Ovary (tissue), 3 donors: ENCODE measurements at regions not wholly inside any gene's neighbourhood (a gene's known extent, or its start where the extent isn't known, plus 50 kb on each side); places are given as distances from the start of the nearest gene placed in this dataset.

Experiments used
- EP300 ChIP-seq: sonication (generic); formaldehyde crosslinking; IDR thresholded peaks from one replicate; pipeline ENCODE4 v1.6.1; 2017; ENCODE audit warnings: antibody characterized with exemption
- TF ChIP-seq, protein P1 (sequence below), 3 donors: fragments of 450-650 bp in 2 of 3; fragments of 200-600 bp in 1 of 3; IDR thresholded peaks; one replicate each; pipeline versions ENCODE4 v1.5.1 to v1.8.0; 2016 to 2022; ENCODE audit warnings: antibody characterized with exemption in 3 of 3, mild to moderate bottlenecking in 1 of 3
- donor health status: DM: no; HTN: no; CAD: no.

DNA sequence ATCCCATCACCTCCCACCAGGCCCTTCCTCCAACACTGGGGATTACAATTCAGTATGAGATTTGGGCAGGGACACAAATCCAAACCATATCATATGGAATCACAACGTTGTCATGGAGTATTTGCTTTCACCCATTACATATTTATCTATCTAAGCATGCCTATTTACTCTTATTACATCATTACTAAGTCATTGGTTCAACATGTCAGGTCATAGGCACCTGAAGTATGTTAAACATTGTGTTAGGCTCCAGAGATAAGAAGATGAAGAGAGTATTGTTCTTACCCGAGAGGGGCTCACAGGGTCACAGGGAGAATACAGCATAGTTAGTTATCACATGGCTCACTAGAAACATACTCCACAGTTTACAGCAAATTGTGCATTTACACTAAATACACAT is 150.5 kb downstream of the TMEM161B start:
- TF ChIP-seq, protein P1, sequence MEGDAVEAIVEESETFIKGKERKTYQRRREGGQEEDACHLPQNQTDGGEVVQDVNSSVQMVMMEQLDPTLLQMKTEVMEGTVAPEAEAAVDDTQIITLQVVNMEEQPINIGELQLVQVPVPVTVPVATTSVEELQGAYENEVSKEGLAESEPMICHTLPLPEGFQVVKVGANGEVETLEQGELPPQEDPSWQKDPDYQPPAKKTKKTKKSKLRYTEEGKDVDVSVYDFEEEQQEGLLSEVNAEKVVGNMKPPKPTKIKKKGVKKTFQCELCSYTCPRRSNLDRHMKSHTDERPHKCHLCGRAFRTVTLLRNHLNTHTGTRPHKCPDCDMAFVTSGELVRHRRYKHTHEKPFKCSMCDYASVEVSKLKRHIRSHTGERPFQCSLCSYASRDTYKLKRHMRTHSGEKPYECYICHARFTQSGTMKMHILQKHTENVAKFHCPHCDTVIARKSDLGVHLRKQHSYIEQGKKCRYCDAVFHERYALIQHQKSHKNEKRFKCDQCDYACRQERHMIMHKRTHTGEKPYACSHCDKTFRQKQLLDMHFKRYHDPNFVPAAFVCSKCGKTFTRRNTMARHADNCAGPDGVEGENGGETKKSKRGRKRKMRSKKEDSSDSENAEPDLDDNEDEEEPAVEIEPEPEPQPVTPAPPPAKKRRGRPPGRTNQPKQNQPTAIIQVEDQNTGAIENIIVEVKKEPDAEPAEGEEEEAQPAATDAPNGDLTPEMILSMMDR (IDR thresholded peaks at IDR 0.05), result no peak
- TF ChIP-seq EP300, result no peak
